Activated CD4-positive, alpha-beta T cell treated with anti-CD3 and anti-CD28 coated beads for 36 hours (primary cell): ENCODE measurements at regions not wholly inside any gene's neighbourhood (a gene's known extent, or its start where the extent isn't known, plus 50 kb on each side); places are given as distances from the start of the nearest gene placed in this dataset.

Source experiments
- ATAC-seq: fragments of 200-7000 bp; cut with Tn5 transposase; one replicate; pipeline ENCODE4 v1.10.0; 2021; ENCODE audit warnings: mild to moderate bottlenecking, moderate library complexity
- CTCF ChIA-PET: fragments of 350-600 bp; sonication (Branson Sonifier 250); formaldehyde crosslinking; loops from one replicate; lab custom pipeline; 2021; ENCODE audit warnings: antibody characterized with exemption; lab: Charles Lee
- POLR2A ChIA-PET: fragments of 350-600 bp; sonication (Branson Sonifier 250); formaldehyde crosslinking; loops from one replicate; lab custom pipeline; 2021; ENCODE audit warnings: antibody characterized with exemption, inconsistent platforms; lab: Charles Lee
- DNase-seq: peaks from one replicate; pipeline ENCODE4 v3.0.0-alpha.2; 2020
- H3K27ac Mint-ChIP-seq: one replicate; pipeline ENCODE4 v1.8.0; 2021; ENCODE audit warnings: mixed read lengths
- H3K27me3 Mint-ChIP-seq: one replicate; pipeline ENCODE4 v1.8.0; 2021; ENCODE audit warnings: mixed read lengths
- H3K36me3 Mint-ChIP-seq: one replicate; pipeline ENCODE4 v1.8.0; 2021; ENCODE audit warnings: low read depth, mixed read lengths
- H3K4me1 Mint-ChIP-seq: one replicate; pipeline ENCODE4 v1.8.0; 2021; ENCODE audit warnings: mixed read lengths
- H3K4me3 Mint-ChIP-seq: one replicate; pipeline ENCODE4 v1.8.0; 2021; ENCODE audit warnings: mild to moderate bottlenecking, moderate library complexity, mixed read lengths
- H3K9me3 Mint-ChIP-seq: one replicate; pipeline ENCODE4 v1.8.0; 2021; ENCODE audit warnings: low read depth, mixed read lengths
- intact Hi-C, 2 experiments: fragments of 100-400 bp; cut with DNase I in 1 of 2; cut with micrococcal nuclease in 1 of 2; formaldehyde crosslinking; loops; one replicate each; pipeline versions ENCODE4 v1.14.2 to v1.15.1; 2022 to 2024; cut with DNase I, micrococcal nuclease

GRCh38 chr2:195470622-195471021 lies 186.4 kb upstream of the SLC39A10 start:
- Mint-ChIP-seq H3K36me3 (no peaks in the 10 kb centered on the region), H3K4me1 (peaks cover 8% of the 10 kb centered on the region), H3K27ac (no peak overlapping the region), H3K9me3 (peaks cover 17% of the 10 kb centered on the region), H3K27me3 (no peaks in the 10 kb centered on the region), H3K4me3 (no peak overlapping the region)
- no peak for DNase-seq
- no peak for ATAC-seq
- intact Hi-C loops, result no loop called here
- CTCF ChIA-PET, result interaction anchor here (1.4 kb wide), 1 partner anchor 608 kb away, joined by 4 read pairs; no protein-coding TSS in a partner anchor
- POLR2A ChIA-PET, result interaction anchor here (1.2 kb wide), 1 partner anchor 186 kb away, joined by 3 read pairs; the partner anchor contains the start of gene SLC39A10

- Mint-ChIP-seq H3K36me3 (no peaks in the 10 kb centered on the region), H3K27me3 (no peaks in the 10 kb centered on the region), H3K4me1 (peaks cover 8% of the 10 kb centered on the region), H3K4me3 (no peak overlapping the region), H3K27ac (no peak overlapping the region), H3K9me3 (peaks cover 18% of the 10 kb centered on the region)
- POLR2A ChIA-PET, result no interaction called here
- ATAC-seq (no peak), DNase-seq (no peak)
- CTCF ChIA-PET, result interaction anchor here (1.2 kb wide), 2 partner anchors 15 to 19 kb away, joined by 3 read pairs; no protein-coding TSS in a partner anchor
- intact Hi-C loops, result no loop called here
These were observed 188.3 kb upstream of the SLC39A10 start for GRCh38 chr2:195468771-195469170.

GRCh38 chr2:195466427-195466826 lies 190.6 kb upstream of the SLC39A10 start:
- no peaks in the 10 kb centered on the region for H3K36me3 Mint-ChIP-seq
- no peak overlapping the region for H3K27ac Mint-ChIP-seq
- H3K27me3 Mint-ChIP-seq, result no peaks in the 10 kb centered on the region
- POLR2A ChIA-PET, result interaction anchor here (0.6 kb wide), 1 partner anchor 234 kb away, joined by 3 read pairs; no protein-coding TSS in a partner anchor
- ATAC-seq (no peak), DNase-seq (no peak)
- CTCF ChIA-PET, result interaction anchor here (0.8 kb wide), 1 partner anchor 581 kb away, joined by 3 read pairs; no protein-coding TSS in a partner anchor
- peaks cover 18% of the 10 kb centered on the region for H3K9me3 Mint-ChIP-seq
- intact Hi-C loops, result no loop called here
- no peak overlapping the region for H3K4me3 Mint-ChIP-seq
- peaks cover 8% of the 10 kb centered on the region for H3K4me1 Mint-ChIP-seq

GRCh38 chr2:195461010-195461409 lies 196.0 kb upstream of the SLC39A10 start:
- CTCF ChIA-PET, result interaction anchor here (0.7 to 1.1 kb wide), 2 partner anchors 8 to 199 kb away, joined by 3 read pairs; no protein-coding TSS in a partner anchor
- intact Hi-C loops, result no loop called here
- POLR2A ChIA-PET, result interaction anchor here (0.6 kb wide), 1 partner anchor 98 kb away, joined by 9 read pairs; no protein-coding TSS in a partner anchor
- DNase-seq (no peak), ATAC-seq (no peak)
- H3K4me1 Mint-ChIP-seq, result peaks cover 2% of the 10 kb centered on the region
- H3K27me3 Mint-ChIP-seq, result no peaks in the 10 kb centered on the region
- peaks cover 7% of the 10 kb centered on the region for H3K9me3 Mint-ChIP-seq
- no peak overlapping the region for H3K4me3 Mint-ChIP-seq
- no peaks in the 10 kb centered on the region for H3K36me3 Mint-ChIP-seq
- no peak overlapping the region for H3K27ac Mint-ChIP-seq

GRCh38 chr2:195458936-195459335 lies 198.1 kb upstream of the SLC39A10 start:
- Mint-ChIP-seq H3K27ac (no peak overlapping the region), H3K27me3 (no peaks in the 10 kb centered on the region), H3K4me3 (no peak overlapping the region), H3K9me3 (peaks cover 2% of the 10 kb centered on the region), H3K4me1 (peaks cover 9% of the 10 kb centered on the region), H3K36me3 (no peaks in the 10 kb centered on the region)
- no peak for DNase-seq
- ChIA-PET CTCF (no interaction called here), POLR2A (no interaction called here)
- no peak for ATAC-seq
- intact Hi-C loops, result no loop called here

- Mint-ChIP-seq H3K36me3 (no peaks in the 10 kb centered on the region), H3K9me3 (peaks cover 2% of the 10 kb centered on the region), H3K4me3 (no peak overlapping the region), H3K4me1 (peaks cover 11% of the 10 kb centered on the region), H3K27me3 (no peaks in the 10 kb centered on the region), H3K27ac (no peak overlapping the region)
- no peak for ATAC-seq
- ChIA-PET CTCF (no interaction called here), POLR2A (no interaction called here)
- intact Hi-C loops, result no loop called here
- no peak for DNase-seq
These were observed 199.2 kb upstream of the SLC39A10 start for GRCh38 chr2:195457873-195458272.

GRCh38 chr2:195456771-195457170 lies 200.3 kb upstream of the SLC39A10 start:
- peaks cover 2% of the 10 kb centered on the region for H3K9me3 Mint-ChIP-seq

GRCh38 chr2:195451160-195451559 lies 205.9 kb upstream of the SLC39A10 start:
- Mint-ChIP-seq H3K4me1 (peaks cover 10% of the 10 kb centered on the region), H3K4me3 (no peak overlapping the region), H3K36me3 (no peaks in the 10 kb centered on the region), H3K9me3 (no peaks in the 10 kb centered on the region), H3K27me3 (no peaks in the 10 kb centered on the region), H3K27ac (no peak overlapping the region)
- intact Hi-C loops, result no loop called here
- CTCF ChIA-PET, result interaction anchor here (0.8 to 1.7 kb wide), 3 partner anchors 23 to 343 kb away, joined by 3 to 6 read pairs (median 4); no protein-coding TSS in a partner anchor
- DNase-seq, result no peak
- POLR2A ChIA-PET, result no interaction called here
- no peak for ATAC-seq

More at GRCh38 chr2:195456771-195457170, 200.3 kb upstream of the SLC39A10 start:
- Mint-ChIP-seq H3K4me1 (peaks cover 8% of the 10 kb centered on the region), H3K27ac (no peak overlapping the region), H3K4me3 (no peak overlapping the region), H3K36me3 (no peaks in the 10 kb centered on the region), H3K27me3 (no peaks in the 10 kb centered on the region)
- CTCF ChIA-PET, result interaction anchor here (0.9 kb wide), 1 partner anchor 17 kb away, joined by 5 read pairs; no protein-coding TSS in a partner anchor
- intact Hi-C loops, result no loop called here
- ATAC-seq (no peak), DNase-seq (no peak)
- POLR2A ChIA-PET, result no interaction called here

GRCh38 chr2:195450552-195451113 lies 206.4 kb upstream of the SLC39A10 start:
- intact Hi-C loops, result no loop called here
- DNase-seq, result no peak
- CTCF ChIA-PET, result interaction anchor here (0.7 to 1.0 kb wide), 3 partner anchors 19 to 343 kb away, joined by 3 to 4 read pairs (median 3); no protein-coding TSS in a partner anchor
- H3K4me1 Mint-ChIP-seq, result peaks cover 10% of the 10 kb centered on the region
- H3K4me3 Mint-ChIP-seq, result no peak overlapping the region
- ATAC-seq, result no peak
- H3K9me3 Mint-ChIP-seq, result no peaks in the 10 kb centered on the region
- no peaks in the 10 kb centered on the region for H3K36me3 Mint-ChIP-seq
- no peaks in the 10 kb centered on the region for H3K27me3 Mint-ChIP-seq
- POLR2A ChIA-PET, result no interaction called here
- no peak overlapping the region for H3K27ac Mint-ChIP-seq

- peaks cover 7% of the 10 kb centered on the region for H3K4me1 Mint-ChIP-seq
- DNase-seq, result no peak
- POLR2A ChIA-PET, result no interaction called here
- H3K4me3 Mint-ChIP-seq, result no peak overlapping the region
- peaks cover 7% of the 10 kb centered on the region for H3K9me3 Mint-ChIP-seq
- H3K27ac Mint-ChIP-seq, result no peak overlapping the region
- H3K36me3 Mint-ChIP-seq, result no peaks in the 10 kb centered on the region
- intact Hi-C loops, result no loop called here
- H3K27me3 Mint-ChIP-seq, result no peaks in the 10 kb centered on the region
- no peak for ATAC-seq
- CTCF ChIA-PET, result no interaction called here
These were observed 209.6 kb upstream of the SLC39A10 start for GRCh38 chr2:195447323-195447975.

GRCh38 chr2:195445639-195446038 lies 211.4 kb upstream of the SLC39A10 start:
- DNase-seq (no peak), ATAC-seq (no peak)
- Mint-ChIP-seq H3K4me1 (peaks cover 11% of the 10 kb centered on the region), H3K9me3 (peaks cover 21% of the 10 kb centered on the region), H3K4me3 (no peak overlapping the region), H3K27me3 (no peaks in the 10 kb centered on the region), H3K36me3 (peaks cover 6% of the 10 kb centered on the region), H3K27ac (no peak overlapping the region)
- CTCF ChIA-PET, result interaction anchor here (0.6 kb wide), 1 partner anchor 215 kb away, joined by 3 read pairs; no protein-coding TSS in a partner anchor
- intact Hi-C loops, result no loop called here
- POLR2A ChIA-PET, result no interaction called here
